BLaER1 treated with 17β-estradiol and CSF1 and Interleukin-3, amounts not matched to agents 10 nM and 100 nM (cell line): ENCODE measurements at regions not wholly inside any gene's neighbourhood (a gene's known extent, or its start where the extent isn't known, plus 50 kb on each side); places are given as distances from the start of the nearest gene placed in this dataset.
A peak's percentile ranks its signal among the peaks of the same experiment; 100 is the strongest.

Experiments
- H3K27ac ChIP-seq, 11 experiments: shearing (Covaris generic); formaldehyde crosslinking; 2 replicates each; pipeline ENCODE4 v1.8.1; 2022
- H3K27me3 ChIP-seq, 11 experiments: shearing (Covaris generic); formaldehyde crosslinking; 2 replicates each; pipeline ENCODE4 v1.8.1; 2022
- H3K36me3 ChIP-seq, 11 experiments: shearing (Covaris generic); formaldehyde crosslinking; 2 replicates each; pipeline ENCODE4 v1.8.1; 2022
- H3K4me1 ChIP-seq, 10 experiments: shearing (Covaris generic); formaldehyde crosslinking; 2 replicates each; pipeline ENCODE4 v1.8.1; 2022
- H3K4me2 ChIP-seq, 11 experiments: shearing (Covaris generic); formaldehyde crosslinking; 2 replicates each; pipeline ENCODE4 v1.8.1; 2022
- H3K4me3 ChIP-seq, 10 experiments: shearing (Covaris generic); formaldehyde crosslinking; 2 replicates each; pipeline ENCODE4 v1.8.1; 2022
- H3K9ac ChIP-seq, 11 experiments: shearing (Covaris generic); formaldehyde crosslinking; 2 replicates each; pipeline ENCODE4 v1.8.1; 2022
- H3K9me3 ChIP-seq, 11 experiments: shearing (Covaris generic); formaldehyde crosslinking; replicated peaks in 1 of 11; 2 replicates each; pipeline ENCODE4 v1.8.1; 2022
- H4K20me1 ChIP-seq, 11 experiments: shearing (Covaris generic); formaldehyde crosslinking; 2 replicates each; pipeline ENCODE4 v1.8.1; 2022
- Cebpa-rat ChIP-seq, 11 experiments: shearing (Covaris generic); IDR thresholded peaks; 2 replicates each; pipeline ENCODE4 v1.8.1; 2022

DNA sequence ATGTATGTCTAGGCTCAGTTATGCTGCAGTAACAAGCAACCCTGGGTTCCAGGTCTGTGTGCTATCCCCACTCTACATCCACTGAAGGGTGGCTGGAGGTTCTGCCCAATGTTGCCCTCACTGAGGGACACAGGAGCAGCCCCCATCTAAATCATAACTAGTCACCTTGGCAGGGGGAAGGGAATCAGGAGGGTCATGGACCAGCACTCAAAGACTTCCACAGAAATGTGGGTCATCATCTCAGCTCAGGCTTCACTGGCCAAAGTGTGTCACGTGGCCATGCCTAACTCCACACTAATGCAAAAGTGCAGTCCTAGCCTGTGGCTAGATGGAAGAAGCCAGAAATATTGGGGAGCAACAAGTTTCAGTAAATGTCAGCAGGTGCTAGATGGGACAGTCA is 137.3 kb upstream of the ZNF507 start:
- Histone ChIP-seq H4K20me1 (no peaks in the 10 kb centered on the region), H3K4me1 (peaks cover 0 to 12% (median 7%) of the 10 kb centered on the region in 10 experiments; a peak in 11 of 20 replicates), H3K9ac (no peak overlapping the region), H3K27me3 (no peaks in the 10 kb centered on the region), H3K4me3 (no peak overlapping the region), H3K36me3 (no peaks in the 10 kb centered on the region), H3K27ac (no peak overlapping the region), H3K4me2 (peak overlapping the region in 5 of 11 experiments; percentile 27 to 61 (median 36); a peak in 5 of 22 replicates), H3K9me3 (peaks cover 26 to 37% (median 33%) of the 10 kb centered on the region in 11 experiments)
- no peak for TF ChIP-seq Cebpa-rat (IDR thresholded peaks at IDR 0.05)

GRCh38 chr19:32219392-32219791 is 126.0 kb upstream of the ZNF507 start:
- Histone ChIP-seq H3K27me3 (peaks cover 0 to 12% (median 7%) of the 10 kb centered on the region in 11 experiments; a peak in 12 of 22 replicates), H3K9me3 (peaks cover 0 to 5% (median 0%) of the 10 kb centered on the region in 11 experiments; a peak in 2 of 22 replicates), H3K4me1 (peaks cover 11 to 17% (median 14%) of the 10 kb centered on the region in 10 experiments; a peak in 19 of 20 replicates), H3K36me3 (no peaks in the 10 kb centered on the region), H3K4me2 (no peak overlapping the region), H3K27ac (no peak overlapping the region), H3K9ac (no peak overlapping the region), H4K20me1 (no peaks in the 10 kb centered on the region; a peak in 1 of 22 replicates), H3K4me3 (no peak overlapping the region)
- TF ChIP-seq Cebpa-rat (IDR thresholded peaks at IDR 0.05): no peak

- H3K27me3 ChIP-seq: peaks cover 0 to 18% (median 7%) of the 10 kb centered on the region in 11 experiments; a peak in 13 of 22 replicates
- no peak for TF ChIP-seq Cebpa-rat (IDR thresholded peaks at IDR 0.05)
- H3K9me3 ChIP-seq: 0 out of 22 replicates have a peak, but pooled peaks cover 0 to under 1% (median 0%) of the 10 kb centered on the region in 11 experiments
- H4K20me1 ChIP-seq: no peaks in the 10 kb centered on the region; a peak in 1 of 22 replicates
- no peak overlapping the region for H3K4me2 ChIP-seq
- H3K4me3 ChIP-seq: no peak overlapping the region
- H3K36me3 ChIP-seq: no peaks in the 10 kb centered on the region
- no peak overlapping the region for H3K9ac ChIP-seq
- H3K27ac ChIP-seq: no peak overlapping the region
- H3K4me1 ChIP-seq: peaks cover 12 to 18% (median 15%) of the 10 kb centered on the region in 10 experiments; a peak in 19 of 20 replicates
These were observed 125.4 kb upstream of the ZNF507 start for GRCh38 chr19:32219881-32220472.

- Histone ChIP-seq H3K36me3 (no peaks in the 10 kb centered on the region), H4K20me1 (no peaks in the 10 kb centered on the region; a peak in 1 of 22 replicates), H3K27me3 (peaks cover 0 to 22% (median 7%) of the 10 kb centered on the region in 11 experiments; a peak in 13 of 22 replicates), H3K4me1 (peaks cover 12 to 18% (median 15%) of the 10 kb centered on the region in 10 experiments; a peak in 19 of 20 replicates), H3K9me3 (no peaks in the 10 kb centered on the region), H3K4me2 (no peak overlapping the region), H3K4me3 (no peak overlapping the region), H3K9ac (no peak overlapping the region), H3K27ac (no peak overlapping the region)
- no peak for TF ChIP-seq Cebpa-rat (IDR thresholded peaks at IDR 0.05)
These were observed 124.5 kb upstream of the ZNF507 start for GRCh38 chr19:32220951-32221350.

DNA sequence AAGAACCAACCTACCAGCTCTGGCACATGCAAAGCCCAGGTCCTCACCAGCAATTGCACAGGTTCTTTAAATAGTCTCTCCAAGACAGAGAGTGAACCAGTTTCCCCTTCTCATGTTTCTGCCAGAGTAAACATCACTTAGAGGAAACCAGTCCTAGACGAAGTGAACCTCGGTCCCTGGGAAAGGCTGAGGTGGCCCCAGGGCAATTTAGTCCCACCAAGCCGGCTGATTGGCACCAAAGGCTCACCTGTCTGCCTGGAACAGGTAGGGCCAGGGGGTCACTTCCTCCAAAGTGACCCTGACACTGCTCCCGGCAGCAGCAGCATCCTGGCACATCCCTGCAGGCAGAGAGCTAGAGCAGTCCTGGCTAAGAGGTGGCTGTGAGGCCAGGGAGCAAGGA is 122.9 kb upstream of the ZNF507 start:
- peaks cover 0 to 22% (median 7%) of the 10 kb centered on the region in 11 experiments; a peak in 13 of 22 replicates for H3K27me3 ChIP-seq
- H3K4me2 ChIP-seq: no peak overlapping the region
- H3K36me3 ChIP-seq: no peaks in the 10 kb centered on the region
- H3K4me1 ChIP-seq: peaks cover 12 to 18% (median 15%) of the 10 kb centered on the region in 10 experiments; a peak in 19 of 20 replicates
- no peaks in the 10 kb centered on the region; a peak in 1 of 22 replicates for H4K20me1 ChIP-seq
- no peaks in the 10 kb centered on the region for H3K9me3 ChIP-seq
- no peak overlapping the region for H3K4me3 ChIP-seq
- no peak overlapping the region for H3K9ac ChIP-seq
- no peak for TF ChIP-seq Cebpa-rat (IDR thresholded peaks at IDR 0.05)
- H3K27ac ChIP-seq: no peak overlapping the region

- no peak for TF ChIP-seq Cebpa-rat (IDR thresholded peaks at IDR 0.05)
- Histone ChIP-seq H3K36me3 (no peaks in the 10 kb centered on the region), H3K27me3 (peaks cover 0 to 22% (median 7%) of the 10 kb centered on the region in 11 experiments; a peak in 13 of 22 replicates), H3K9me3 (no peaks in the 10 kb centered on the region), H3K4me2 (peak overlapping the region; percentile 71 to 93 (median 85); a peak in 21 of 22 replicates), H3K4me3 (no peak overlapping the region), H3K27ac (no peak overlapping the region), H3K9ac (no peak overlapping the region), H4K20me1 (no peaks in the 10 kb centered on the region; a peak in 1 of 22 replicates), H3K4me1 (peaks cover 12 to 18% (median 15%) of the 10 kb centered on the region in 10 experiments; a peak in 19 of 20 replicates)
These were observed 122.3 kb upstream of the ZNF507 start for GRCh38 chr19:32223106-32223505.

GRCh38 chr19:32223595-32224370 is 121.6 kb upstream of the ZNF507 start:
- Histone ChIP-seq H3K4me2 (peak overlapping the region; percentile 71 to 93 (median 85)), H3K9me3 (no peaks in the 10 kb centered on the region)
- no peak for TF ChIP-seq Cebpa-rat (IDR thresholded peaks at IDR 0.05)

GRCh38 chr19:32224371-32225244 is 120.8 kb upstream of the ZNF507 start:
- peak overlapping the region in 9 of 10 experiments; percentile 8 to 57 (median 23); a peak in 12 of 20 replicates for H3K4me3 ChIP-seq
- H3K9ac ChIP-seq: peak overlapping the region in 6 of 11 experiments; percentile 17 to 47 (median 32); a peak in 8 of 22 replicates
- peak overlapping the region; percentile 71 to 93 (median 85) for H3K4me2 ChIP-seq

More at GRCh38 chr19:32223595-32224370, 121.6 kb upstream of the ZNF507 start:
- Histone ChIP-seq H3K4me3 (peak overlapping the region in 7 of 10 experiments; percentile 8 to 57 (median 33); a peak in 5 of 20 replicates), H3K27me3 (peaks cover 0 to 22% (median 7%) of the 10 kb centered on the region in 11 experiments; a peak in 13 of 22 replicates), H3K9ac (peak overlapping the region in 7 of 11 experiments; percentile 8 to 47 (median 28); a peak in 8 of 22 replicates), H3K36me3 (no peaks in the 10 kb centered on the region), H3K27ac (peak overlapping the region in 1 of 11 experiments; percentile 13; a peak in 2 of 22 replicates), H4K20me1 (no peaks in the 10 kb centered on the region; a peak in 1 of 22 replicates), H3K4me1 (peaks cover 12 to 18% (median 15%) of the 10 kb centered on the region in 10 experiments; a peak in 19 of 20 replicates)

More at GRCh38 chr19:32224371-32225244, 120.8 kb upstream of the ZNF507 start:
- Histone ChIP-seq H3K27ac (peak overlapping the region in 1 of 11 experiments; percentile 13; a peak in 2 of 22 replicates), H3K4me1 (peaks cover 12 to 18% (median 15%) of the 10 kb centered on the region in 10 experiments; a peak in 19 of 20 replicates), H3K9me3 (no peaks in the 10 kb centered on the region), H4K20me1 (peaks cover 0 to 7% (median 0%) of the 10 kb centered on the region in 11 experiments; a peak in 1 of 22 replicates), H3K36me3 (no peaks in the 10 kb centered on the region), H3K27me3 (peaks cover 0 to 22% (median 7%) of the 10 kb centered on the region in 11 experiments; a peak in 13 of 22 replicates)
- TF ChIP-seq Cebpa-rat (IDR thresholded peaks at IDR 0.05): no peak
